Panc1 (cell line): ENCODE measurements at regions not wholly inside any gene's neighbourhood (a gene's known extent, or its start where the extent isn't known, plus 50 kb on each side); places are given as distances from the start of the nearest gene placed in this dataset.

Experiments used
- ATAC-seq: fragments of 200-7000 bp; cut with Tn5 transposase; 2 replicates; pipeline ENCODE4 v1.9.1; 2020; ENCODE audit warnings: mild to moderate bottlenecking, moderate library complexity
- BruUV-seq: library from RNA; stranded (reverse); fragments of 400-500 nt; replicated peaks from 2 replicates; lab custom pipeline; 2021; lab: Mats Ljungman, UMichigan
- CTCF ChIA-PET: fragments of 300-600 bp; sonication (Branson Sonifier 250); formaldehyde crosslinking; loops from one replicate; lab custom pipeline; 2022; ENCODE audit warnings: antibody characterized with exemption; lab: Charles Lee
- POLR2A ChIA-PET: fragments of 300-600 bp; sonication (Branson Sonifier 250); formaldehyde crosslinking; loops from one replicate; lab custom pipeline; 2022; ENCODE audit warnings: antibody characterized with exemption; lab: Charles Lee
- DNase-seq: peaks from one replicate; pipeline ENCODE4 v3.0.0-alpha.2; 2010; ENCODE audit warnings: low read depth, low spot score
- H3K27ac ChIP-seq: 2 replicates; pipeline ENCODE4 v1.5.1; 2011; ENCODE audit warnings: mild to moderate bottlenecking, low read length, inconsistent platforms
- H3K27me3 ChIP-seq: fragments of 200-500 bp; sonication (Bioruptor generic); 2 replicates; pipeline ENCODE4 v1.6.0; 2014; ENCODE audit warnings: low read length, inconsistent platforms; ENCODE audit not compliant: control insufficient read depth, insufficient read depth
- H3K36me3 ChIP-seq: fragments of 200-500 bp; sonication (Bioruptor generic); 2 replicates; pipeline ENCODE4 v1.5.1; 2014; ENCODE audit warnings: inconsistent platforms, mild to moderate bottlenecking, low read length, moderate library complexity; ENCODE audit not compliant: control insufficient read depth, insufficient read depth
- H3K4me1 ChIP-seq: 2 replicates; pipeline ENCODE4 v1.5.1; 2011; ENCODE audit warnings: inconsistent platforms, mild to moderate bottlenecking, low read length, moderate library complexity; ENCODE audit not compliant: control insufficient read depth, insufficient read depth
- H3K4me3 ChIP-seq, 2 experiments: 2 replicates each; pipeline ENCODE4 v1.5.1; 2011 to 2012; ENCODE audit warnings: low read depth in 2 of 2, low read length in 2 of 2, mild to moderate bottlenecking in 2 of 2, inconsistent platforms in 1 of 2, moderate library complexity in 1 of 2
- H3K9me3 ChIP-seq: fragments of 200-500 bp; sonication (Bioruptor generic); 2 replicates; pipeline ENCODE4 v1.5.1; 2014; ENCODE audit warnings: low read depth, mild to moderate bottlenecking, inconsistent platforms, low read length, moderate library complexity; ENCODE audit not compliant: control insufficient read depth, insufficient read depth
- CTCF ChIP-seq: fragments of 450-650 bp; IDR thresholded peaks from 2 replicates; pipeline ENCODE4 v1.5.1; 2017; ENCODE audit warnings: mild to moderate bottlenecking
- POLR2AphosphoS5 ChIP-seq: IDR thresholded peaks from 2 replicates; pipeline ENCODE4 v1.6.1; 2012; ENCODE audit warnings: mild to moderate bottlenecking, low read depth, low read length, moderate library complexity
- REST ChIP-seq, 2 experiments: IDR thresholded peaks; 2 replicates each; pipeline ENCODE4 v1.6.1; 2011 to 2012; ENCODE audit warnings: low read depth in 2 of 2, control low read depth in 1 of 2, low read length in 1 of 2, mild to moderate bottlenecking in 1 of 2, moderate library complexity in 1 of 2; ENCODE audit not compliant: insufficient read depth in 1 of 2
- SIN3A ChIP-seq: IDR thresholded peaks from 2 replicates; pipeline ENCODE4 v1.6.1; 2012; ENCODE audit warnings: low read depth, mild to moderate bottlenecking, low read length, moderate library complexity, borderline replicate concordance; ENCODE audit not compliant: insufficient read depth
- TCF7L2 ChIP-seq: IDR thresholded peaks from 2 replicates; pipeline ENCODE4 v1.6.1; 2011; ENCODE audit warnings: mild to moderate bottlenecking, low read depth, low read length, inconsistent platforms
- in situ Hi-C: cut with HindIII; loops from 2 replicates; pipeline ENCODE4 v1.10.0; 2016; ENCODE audit warnings: low sequenced_read_pairs, low pct_unique_long_range_greater_than_20kb
- intact Hi-C: fragments of 100-400 bp; cut with micrococcal nuclease; formaldehyde crosslinking; loops from one replicate; pipeline ENCODE4 v1.10.0; 2022; ENCODE audit not compliant: unreplicated experiment

GRCh38 chr20:40037511-40037910 lies 651.5 kb downstream of the MAFB start:
- POLR2A ChIA-PET, result no interaction called here
- no peak for ATAC-seq
- H3K9me3 ChIP-seq, result no peaks in the 10 kb centered on the region; the same call in 1 of the 2 replicates
- H3K4me1 ChIP-seq, result no peaks in the 10 kb centered on the region
- no peaks in the 10 kb centered on the region for H3K36me3 ChIP-seq
- no peak overlapping the region for H3K4me3 ChIP-seq
- no TSS peak for BruUV-seq
- CTCF ChIA-PET, result no interaction called here
- no peak for DNase-seq
- intact Hi-C loops, result no loop called here
- no peak overlapping the region for H3K27ac ChIP-seq
- TF ChIP-seq CTCF (no peak), POLR2AphosphoS5 (no peak), SIN3A (no peak), TCF7L2 (no peak), REST (IDR thresholded peaks at IDR 0.05; ENCODE audit: insufficient read depth in 1 of 2, low read depth in 2 of 2, low read length in 1 of 2) (no peak)
- H3K27me3 ChIP-seq, result no peaks in the 10 kb centered on the region
- in situ Hi-C loops, result no loop called here

- Histone ChIP-seq H3K36me3 (no peaks in the 10 kb centered on the region), H3K27ac (no peak overlapping the region), H3K9me3 (no peaks in the 10 kb centered on the region; the same call in 1 of the 2 replicates), H3K4me1 (no peaks in the 10 kb centered on the region), H3K4me3 (no peak overlapping the region), H3K27me3 (no peaks in the 10 kb centered on the region)
- TF ChIP-seq TCF7L2, result no peak
- no peak for TF ChIP-seq REST (IDR thresholded peaks at IDR 0.05; ENCODE audit: insufficient read depth in 1 of 2, low read depth in 2 of 2, low read length in 1 of 2)
- no peak for TF ChIP-seq POLR2AphosphoS5
- TF ChIP-seq SIN3A, result no peak
- TF ChIP-seq CTCF, result no peak
- ATAC-seq, result no peak
- no TSS peak for BruUV-seq
- ChIA-PET POLR2A (no interaction called here), CTCF (no interaction called here)
- no peak for DNase-seq
- in situ Hi-C loops, result no loop called here
- intact Hi-C loops, result no loop called here
Observed at GRCh38 chr20:40029589-40029988, 659.4 kb downstream of the MAFB start.
